ENCODE measurements at regions not wholly inside any gene's neighbourhood (a gene's known extent, or its start where the extent isn't known, plus 50 kb on each side); places are given as distances from the start of the nearest gene placed in this dataset.

GRCh38 chr15:100727291-100727851, 125.0 kb downstream of the ASB7 start (continued):
- TF ChIP-seq, protein P1, sequence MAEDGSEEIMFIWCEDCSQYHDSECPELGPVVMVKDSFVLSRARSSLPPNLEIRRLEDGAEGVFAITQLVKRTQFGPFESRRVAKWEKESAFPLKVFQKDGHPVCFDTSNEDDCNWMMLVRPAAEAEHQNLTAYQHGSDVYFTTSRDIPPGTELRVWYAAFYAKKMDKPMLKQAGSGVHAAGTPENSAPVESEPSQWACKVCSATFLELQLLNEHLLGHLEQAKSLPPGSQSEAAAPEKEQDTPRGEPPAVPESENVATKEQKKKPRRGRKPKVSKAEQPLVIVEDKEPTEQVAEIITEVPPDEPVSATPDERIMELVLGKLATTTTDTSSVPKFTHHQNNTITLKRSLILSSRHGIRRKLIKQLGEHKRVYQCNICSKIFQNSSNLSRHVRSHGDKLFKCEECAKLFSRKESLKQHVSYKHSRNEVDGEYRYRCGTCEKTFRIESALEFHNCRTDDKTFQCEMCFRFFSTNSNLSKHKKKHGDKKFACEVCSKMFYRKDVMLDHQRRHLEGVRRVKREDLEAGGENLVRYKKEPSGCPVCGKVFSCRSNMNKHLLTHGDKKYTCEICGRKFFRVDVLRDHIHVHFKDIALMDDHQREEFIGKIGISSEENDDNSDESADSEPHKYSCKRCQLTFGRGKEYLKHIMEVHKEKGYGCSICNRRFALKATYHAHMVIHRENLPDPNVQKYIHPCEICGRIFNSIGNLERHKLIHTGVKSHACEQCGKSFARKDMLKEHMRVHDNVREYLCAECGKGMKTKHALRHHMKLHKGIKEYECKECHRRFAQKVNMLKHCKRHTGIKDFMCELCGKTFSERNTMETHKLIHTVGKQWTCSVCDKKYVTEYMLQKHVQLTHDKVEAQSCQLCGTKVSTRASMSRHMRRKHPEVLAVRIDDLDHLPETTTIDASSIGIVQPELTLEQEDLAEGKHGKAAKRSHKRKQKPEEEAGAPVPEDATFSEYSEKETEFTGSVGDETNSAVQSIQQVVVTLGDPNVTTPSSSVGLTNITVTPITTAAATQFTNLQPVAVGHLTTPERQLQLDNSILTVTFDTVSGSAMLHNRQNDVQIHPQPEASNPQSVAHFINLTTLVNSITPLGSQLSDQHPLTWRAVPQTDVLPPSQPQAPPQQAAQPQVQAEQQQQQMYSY (CRISPR knock-in tag; IDR thresholded peaks at IDR 0.05), result no peak
- TF ChIP-seq MXI1 (IDR thresholded peaks at IDR 0.05; ENCODE audit: low read depth, low read length), result no peak

DNA sequence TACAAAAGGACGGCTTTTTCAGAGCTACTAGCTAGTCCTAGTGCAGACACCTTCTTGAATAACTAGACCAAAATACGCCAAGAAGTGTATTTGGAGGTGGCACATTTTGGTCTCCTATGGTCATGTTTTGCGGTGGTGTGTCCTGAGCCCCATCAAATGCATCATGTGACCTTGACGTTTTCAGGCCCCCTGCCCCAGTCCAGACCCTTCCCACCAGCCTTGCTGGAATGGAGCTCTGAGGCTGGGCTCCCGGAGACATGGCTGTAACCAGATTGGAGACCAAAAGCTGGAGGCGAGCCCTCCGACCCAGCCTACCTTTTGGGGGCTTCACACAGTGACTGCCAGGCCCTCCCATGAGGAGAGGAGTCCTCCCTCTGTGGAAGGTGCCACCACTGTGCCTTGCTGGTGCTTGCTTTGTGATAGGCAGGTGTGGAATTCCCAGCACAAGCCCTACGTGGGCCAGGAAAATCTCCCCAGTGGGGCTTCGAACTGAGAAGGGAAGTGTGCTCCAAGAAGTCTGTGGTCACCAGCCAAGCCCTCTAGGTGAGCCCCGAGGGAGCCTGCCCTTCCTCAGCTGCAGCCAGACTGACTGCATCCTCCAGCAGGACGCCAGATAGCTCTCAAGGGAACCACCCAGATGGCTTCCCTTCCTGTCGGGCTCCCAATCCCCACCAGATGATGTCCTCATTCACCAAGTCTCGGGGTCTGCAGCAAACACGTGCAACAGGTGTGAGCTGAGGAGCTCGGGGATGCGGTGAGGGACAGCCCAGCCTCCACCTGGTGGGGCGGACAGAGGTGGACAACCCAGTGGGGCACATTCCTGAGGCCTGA, 126.2 kb downstream of the ASB7 start:
- no peak overlapping the region for H3K27ac ChIP-seq (ENCODE audit: control insufficient read depth, insufficient read depth)
- ATAC-seq, result no peak
- H3K4me3 ChIP-seq, result no peak overlapping the region
- no peak overlapping the region for H2AFZ ChIP-seq (ENCODE audit: control insufficient read depth, low read depth, low read length)
- H4K20me1 ChIP-seq (ENCODE audit: control insufficient read depth, insufficient read depth), result no peaks in the 10 kb centered on the region
- BruUV-seq (replicated peaks), result no TSS peak
- no peak overlapping the region for H3K9ac ChIP-seq (ENCODE audit: control insufficient read depth, insufficient read depth, low read length)
- DNase-seq (ENCODE audit: low read depth, low spot score), result no peak
- ChIA-PET RAD21 (ENCODE audit: unreplicated experiment) (no interaction called here), SMC1A (ENCODE audit: uncharacterized antibody, unreplicated experiment) (interaction anchor here (1.5 kb wide), 1 partner anchor 9 kb away, joined by 4 read pairs; no protein-coding TSS in a partner anchor), CTCF (no interaction called here), POLR2A (no interaction called here)
- no peaks in the 10 kb centered on the region for H3K36me3 ChIP-seq (ENCODE audit: control insufficient read depth in 2 of 2, insufficient read depth in 2 of 2, low read length in 1 of 2)
- FAIRE-seq, result no peak
- 19% methylated on average over 17 of the region's 17 CpGs for WGBS (ENCODE audit: insufficient coverage, insufficient replicate concordance, low lambda C conversion rate, missing lambda C conversion rate)
- in situ Hi-C loops (cut with MboI) (no loop called here), intact Hi-C loops (cut with micrococcal nuclease; ENCODE audit: unreplicated experiment) (no loop called here)
- no peaks in the 10 kb centered on the region for H3K9me3 ChIP-seq (replicated peaks; ENCODE audit: control insufficient read depth, insufficient read depth, low read length)
- H3K4me1 ChIP-seq (ENCODE audit: control insufficient read depth, insufficient read depth, low read length), result no peaks in the 10 kb centered on the region
- no peaks in the 10 kb centered on the region for H3K79me2 ChIP-seq (ENCODE audit: control insufficient read depth, insufficient read depth, low read length)
- no peak for TF ChIP-seq SUPT20H (IDR thresholded peaks at IDR 0.05; ENCODE audit: borderline replicate concordance, control insufficient read depth, low read depth, low read length)
- TF ChIP-seq MYC (IDR thresholded peaks at IDR 0.05; ENCODE audit: insufficient read depth, insufficient read length, insufficient replicate concordance, low read length, severe bottlenecking), result no peak
- H3K27me3 ChIP-seq (replicated peaks in 1 of 2; ENCODE audit: control insufficient read depth in 2 of 2, insufficient read depth in 2 of 2, low read length in 1 of 2), result peaks cover 0 to 4% of the 10 kb centered on the region in 2 experiments; a peak in 1 of 4 replicates
- no peak overlapping the region for H3K4me2 ChIP-seq (ENCODE audit: control insufficient read depth, insufficient read depth)

All from GM12878 (cell line).